HG02588 (cell line): ENCODE measurements at regions not wholly inside any gene's neighbourhood (a gene's known extent, or its start where the extent isn't known, plus 50 kb on each side); places are given as distances from the start of the nearest gene placed in this dataset.

Experiments used
- ATAC-seq: cut with Tn5 transposase; IDR thresholded peaks from one replicate; pipeline ENCODE4 v1.9.1; 2021; ENCODE audit warnings: mild to moderate bottlenecking, moderate library complexity; ENCODE audit not compliant: unreplicated experiment

DNA sequence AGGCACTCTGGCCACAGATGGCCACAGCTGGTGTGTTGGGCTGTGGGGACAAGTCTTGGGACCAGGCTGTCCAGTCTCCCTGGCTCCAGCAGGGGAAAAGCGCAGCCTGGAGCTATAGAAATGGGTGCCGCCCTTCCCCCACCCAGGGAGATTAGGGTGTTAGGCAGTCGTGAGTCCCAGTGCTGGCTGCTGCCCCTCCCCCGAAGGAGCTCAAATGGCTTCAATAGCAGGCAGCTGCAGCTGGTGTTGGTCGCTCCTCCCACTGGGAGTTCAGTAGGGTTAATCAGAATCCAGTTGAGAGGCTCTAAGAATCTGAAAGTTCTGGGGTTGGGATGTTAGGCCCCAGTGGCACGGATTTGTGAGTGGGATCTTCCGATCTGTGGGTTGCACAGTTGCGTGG is 595.6 kb upstream of the PKN2 start:
- ATAC-seq = no peak

DNA sequence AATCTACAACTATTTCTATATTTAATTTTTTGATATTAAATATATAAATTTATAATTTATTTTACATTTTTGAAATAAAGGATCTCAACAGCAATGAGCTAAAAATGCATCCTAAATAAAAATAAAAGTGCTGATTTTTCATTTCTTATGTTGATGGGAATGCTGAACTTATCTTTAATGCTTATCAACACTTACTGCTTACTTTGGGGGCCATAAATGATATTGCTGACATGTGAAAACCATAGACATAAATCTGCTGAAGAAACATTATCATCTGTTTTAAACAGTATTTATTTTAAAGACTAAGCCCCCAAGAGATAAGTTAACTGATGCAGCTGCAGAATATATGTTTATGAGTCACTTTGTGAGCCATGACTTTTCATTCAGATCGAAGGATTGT is 594.1 kb upstream of the PKN2 start:
- ATAC-seq = no peak

DNA sequence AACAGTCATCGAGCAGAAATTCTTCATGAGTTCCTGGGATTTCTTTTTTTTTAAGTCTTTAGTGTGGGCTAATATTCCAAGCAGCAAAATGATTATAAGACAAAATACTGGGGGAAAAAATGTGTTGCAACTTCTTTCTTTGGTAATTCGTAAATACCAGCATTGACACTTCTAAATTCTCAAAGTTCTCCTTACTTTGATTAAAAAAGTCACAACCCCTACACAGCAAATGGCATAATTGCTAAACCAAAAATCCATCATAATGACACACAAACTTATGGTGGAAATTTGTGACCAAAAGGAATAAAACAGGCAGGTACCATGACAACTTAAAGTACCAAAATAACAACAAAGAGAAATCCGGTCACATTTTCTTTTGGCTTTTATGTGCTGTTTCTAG is 585.2 kb upstream of the PKN2 start:
- ATAC-seq = no peak

DNA sequence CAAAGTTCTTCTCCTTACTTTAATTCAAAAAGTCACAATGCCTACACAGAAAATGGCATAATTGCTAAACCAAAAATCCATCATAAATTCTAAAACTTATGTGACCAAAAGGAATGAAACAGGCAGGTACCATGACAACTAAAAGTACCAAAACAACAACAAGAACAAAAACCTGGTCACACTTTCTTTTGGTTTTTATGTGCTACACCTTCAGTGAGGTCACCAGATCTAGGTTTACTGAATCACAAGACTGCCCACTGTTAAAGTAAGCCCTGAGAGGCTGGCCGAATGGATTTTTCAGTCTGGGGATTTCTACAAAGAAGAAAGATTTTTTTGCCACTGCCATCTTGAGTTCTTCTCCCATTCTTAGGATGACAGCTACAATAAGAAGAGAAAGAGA is 583.0 kb upstream of the PKN2 start:
- ATAC-seq = no peak

DNA sequence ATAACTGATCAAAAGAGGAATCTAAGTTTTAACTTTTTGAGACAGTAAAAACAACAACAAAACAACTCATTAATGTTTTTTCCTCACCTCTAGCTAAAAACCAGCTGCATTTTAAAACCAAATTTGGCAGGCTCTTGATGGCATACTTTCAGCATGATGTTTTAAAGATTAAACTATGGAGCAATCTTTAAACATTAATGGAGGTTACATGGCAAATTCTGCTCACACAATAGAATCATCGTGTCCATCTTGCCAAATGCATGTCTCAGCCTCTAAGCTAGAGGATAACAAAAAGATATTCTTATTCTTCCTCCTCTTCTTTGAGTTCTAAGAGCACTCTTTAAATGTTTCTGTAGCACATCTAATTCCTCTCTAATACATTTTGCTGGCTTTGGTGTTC is 579.8 kb upstream of the PKN2 start:
- no peak for ATAC-seq

DNA sequence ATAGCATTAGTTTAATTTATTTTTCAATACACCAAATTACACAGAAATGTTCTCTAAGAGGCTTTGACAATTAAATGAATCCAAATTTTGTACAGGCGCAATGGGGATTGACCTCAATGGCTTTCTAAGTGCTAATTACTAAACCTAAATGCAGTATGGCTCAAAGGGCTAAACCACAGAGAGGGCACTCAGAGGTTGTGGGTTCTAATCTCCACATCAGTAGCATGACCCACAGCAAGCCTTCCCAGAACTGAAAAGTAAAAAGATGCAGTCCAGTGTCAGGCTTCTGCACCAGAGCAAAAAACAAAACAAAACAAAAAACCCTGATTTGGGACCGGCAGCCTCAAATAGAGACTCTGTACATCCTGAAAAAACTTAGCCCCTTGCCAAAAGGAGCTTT is 579.2 kb upstream of the PKN2 start:
- ATAC-seq = no peak

DNA sequence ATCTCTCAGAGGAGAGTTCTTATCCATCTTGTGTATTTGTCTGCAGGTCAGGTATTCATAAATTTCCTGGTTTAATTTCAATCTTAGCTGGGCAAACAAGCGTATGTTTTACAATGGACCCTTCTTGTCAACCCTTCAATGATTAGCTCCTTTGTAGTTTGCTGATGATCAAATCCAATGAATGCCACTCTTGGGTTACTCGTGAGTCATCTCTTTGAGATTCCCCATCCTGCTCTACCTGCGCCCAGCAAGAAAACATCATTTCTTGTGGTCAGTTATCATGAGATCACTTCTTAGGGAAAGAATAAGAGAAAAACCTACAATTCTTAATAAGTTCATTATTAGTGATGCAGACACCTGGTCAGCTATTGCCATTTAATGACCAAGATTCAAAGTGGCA is 572.3 kb upstream of the PKN2 start:
- no peak for ATAC-seq

DNA sequence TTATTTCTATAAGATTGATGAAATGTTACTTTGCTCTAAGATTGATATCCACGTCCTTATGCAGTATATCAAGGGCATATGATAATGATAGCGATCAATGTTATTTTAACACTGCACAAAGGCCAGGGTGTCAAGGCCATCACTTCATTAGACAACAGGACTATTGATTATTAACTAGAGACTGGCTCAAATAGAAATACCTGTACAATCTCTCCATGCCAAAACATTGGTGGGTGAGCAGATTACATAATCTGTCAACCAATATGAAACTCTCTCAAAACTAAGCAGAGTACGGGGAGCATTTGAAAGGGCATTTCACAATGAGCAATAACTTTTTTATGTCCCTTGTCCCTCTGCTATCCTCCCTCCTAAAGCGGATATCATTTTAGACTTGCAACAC is 566.5 kb upstream of the PKN2 start:
- no peak for ATAC-seq

DNA sequence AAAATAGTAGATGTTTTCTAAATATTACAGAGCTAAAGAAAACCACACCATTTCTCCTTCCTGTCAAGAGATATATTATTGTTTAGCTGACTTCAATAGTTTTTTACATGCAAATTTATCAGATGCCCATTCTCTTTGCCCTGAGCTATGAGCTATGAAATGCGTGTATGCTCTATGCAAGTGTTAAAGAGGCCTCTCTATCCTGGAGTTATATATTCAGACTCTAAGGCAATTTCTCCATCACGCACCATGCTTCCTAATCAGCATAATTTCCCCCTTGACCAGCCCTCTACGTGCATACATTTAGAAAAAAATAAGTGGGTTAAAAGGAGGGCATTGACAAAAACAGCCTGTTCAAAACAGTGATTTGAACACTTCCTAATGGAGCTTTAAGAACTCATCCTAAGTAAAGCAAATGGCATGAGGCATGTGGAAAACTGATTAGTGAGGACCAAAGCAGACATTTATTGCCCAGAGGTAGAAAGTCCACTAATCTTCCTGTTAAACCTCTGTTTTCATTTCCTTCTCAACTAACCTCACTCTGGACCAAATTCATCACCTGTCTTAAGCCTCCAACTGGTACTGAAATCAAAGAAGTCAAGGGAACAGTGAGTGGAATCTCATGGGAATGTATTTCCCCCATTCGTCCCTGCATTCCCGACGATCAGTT is 565.8 kb upstream of the PKN2 start:
- ATAC-seq = no peak

DNA sequence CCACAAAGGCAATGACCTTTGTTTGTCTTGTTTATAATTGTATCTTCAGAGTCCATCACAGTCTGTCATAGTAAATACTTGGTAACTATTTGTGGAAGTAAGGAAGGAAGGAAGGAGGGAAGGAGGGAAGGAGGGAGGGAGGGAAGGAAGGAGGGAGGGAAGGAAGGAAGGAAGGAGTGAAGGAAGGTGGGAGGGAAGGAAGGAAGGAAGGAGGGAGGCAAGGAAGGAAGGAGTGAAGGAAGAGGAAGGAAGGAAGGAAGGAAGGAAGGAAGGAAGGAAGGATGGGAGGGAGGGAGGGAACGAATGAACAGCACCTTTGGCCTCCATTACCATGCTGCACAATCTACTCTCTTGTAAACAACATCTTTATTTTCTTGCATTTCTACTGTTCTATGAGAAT is 559.5 kb upstream of the PKN2 start:
- no peak for ATAC-seq

DNA sequence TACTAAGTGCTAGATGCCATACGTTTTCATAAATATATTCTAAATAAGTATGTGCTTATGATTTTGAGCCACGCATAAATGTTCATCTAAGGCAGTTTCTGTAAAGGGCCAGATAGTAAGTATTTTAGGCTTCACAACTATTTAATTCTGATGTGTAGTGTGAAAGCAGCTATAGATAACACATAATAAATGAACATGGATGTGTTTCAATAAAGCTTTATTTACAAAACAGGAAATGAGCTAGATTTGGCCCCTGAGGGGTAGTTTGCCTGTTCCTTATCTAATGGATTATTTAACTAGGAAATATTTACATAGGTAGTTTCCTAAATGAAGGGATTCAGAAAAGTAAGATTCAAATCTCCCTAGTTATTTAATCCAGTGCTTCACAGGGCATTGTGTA is 557.6 kb upstream of the PKN2 start:
- no peak for ATAC-seq

DNA sequence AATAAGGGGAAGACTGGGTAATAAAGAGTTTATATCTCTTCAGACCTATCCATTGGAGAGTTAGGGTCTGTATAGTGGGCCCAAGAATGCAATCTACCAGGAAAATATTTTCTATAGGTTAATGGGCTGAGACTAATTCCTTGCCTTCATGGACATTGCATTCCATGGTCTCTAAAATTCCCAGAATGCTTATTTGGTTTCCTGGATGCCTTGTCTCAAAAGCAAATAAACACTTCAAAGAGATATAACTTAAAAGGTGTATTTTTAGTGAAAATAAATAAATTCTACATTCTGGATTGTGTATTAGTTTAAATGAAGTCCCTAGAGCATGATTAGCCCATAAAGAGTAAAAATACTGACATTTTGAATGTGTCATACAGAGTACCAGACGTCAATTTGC is 550.1 kb upstream of the PKN2 start:
- ATAC-seq = no peak

DNA sequence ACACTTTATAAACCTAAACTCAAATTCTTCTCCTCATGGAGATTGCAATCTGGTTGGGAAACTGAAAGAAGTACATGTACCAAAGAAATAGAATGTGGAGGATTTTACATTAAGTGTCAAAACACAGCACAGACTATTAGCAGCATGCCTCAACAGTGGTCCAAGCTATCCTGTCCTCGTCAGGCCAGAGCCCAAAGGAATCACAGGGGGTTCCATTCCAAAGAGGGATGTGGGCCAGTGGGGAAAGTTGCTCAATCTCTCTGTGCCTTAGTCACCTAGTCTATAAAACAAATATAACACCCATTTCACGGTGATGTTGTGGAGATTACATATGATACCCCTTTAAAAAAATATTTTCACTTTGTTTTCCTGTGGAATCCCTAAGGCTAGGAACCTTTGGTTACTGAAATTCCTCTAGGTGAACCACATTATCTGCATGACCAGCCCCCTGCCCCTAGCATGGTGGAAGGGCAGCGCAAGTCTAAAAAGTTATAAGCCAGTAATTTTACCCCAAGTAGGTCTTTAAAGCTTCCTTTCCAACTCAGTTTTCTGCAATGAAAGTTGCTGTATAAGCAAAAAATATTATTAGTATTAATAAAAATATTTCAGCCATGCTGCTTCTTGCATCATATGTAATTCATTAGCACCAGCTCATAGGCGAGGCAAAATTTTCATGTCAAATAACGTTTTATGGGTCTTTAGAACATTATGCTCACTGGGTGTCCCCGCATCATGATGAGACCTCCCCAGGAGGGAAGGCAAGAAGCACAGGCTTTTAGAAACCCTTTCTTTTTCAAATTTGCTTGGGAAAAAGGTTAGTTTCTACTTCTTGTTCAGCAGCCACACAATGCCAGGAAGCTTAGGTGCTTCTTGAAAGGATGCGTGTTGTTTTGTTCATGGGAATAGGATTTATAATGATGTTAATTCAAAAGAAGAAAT is 548.8 kb upstream of the PKN2 start:
- no peak for ATAC-seq

DNA sequence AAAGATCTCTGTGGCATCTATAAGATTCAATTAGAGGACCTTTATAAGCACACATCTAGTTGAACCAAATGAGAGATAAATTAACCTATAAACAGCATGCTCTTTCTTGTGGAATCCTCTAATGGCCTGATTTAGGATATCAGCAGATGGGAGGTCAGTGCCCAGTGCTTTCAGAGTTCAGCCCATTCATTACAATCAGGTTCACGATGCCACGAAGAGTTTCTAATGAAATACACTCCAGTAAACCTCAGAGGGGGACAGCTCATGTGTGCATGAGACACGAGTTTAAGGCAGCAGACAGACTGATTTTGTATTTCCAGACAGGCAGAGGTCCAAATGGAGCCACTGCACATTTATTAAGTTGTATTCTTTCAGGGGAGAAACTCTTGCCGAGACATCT is 544.4 kb upstream of the PKN2 start:
- ATAC-seq = no peak

DNA sequence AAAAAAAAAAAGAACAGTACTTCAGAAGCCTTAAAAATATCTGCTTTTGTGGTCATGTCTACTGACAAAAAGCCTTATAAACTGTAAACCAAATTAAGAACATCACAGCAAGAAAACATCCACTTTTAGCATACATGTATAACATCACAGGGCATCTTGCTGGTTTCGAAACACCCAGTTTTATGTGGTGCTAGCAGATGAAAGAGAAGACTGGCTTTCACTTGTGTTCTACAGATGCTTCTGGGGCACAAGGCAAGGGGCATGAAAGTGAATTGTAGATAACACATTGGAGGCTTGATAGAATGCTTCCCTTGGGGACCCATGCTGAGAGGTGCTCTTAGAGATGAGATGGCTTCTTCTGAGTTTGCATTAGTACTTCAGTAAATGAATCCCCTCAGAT is 543.7 kb upstream of the PKN2 start:
- no peak for ATAC-seq

DNA sequence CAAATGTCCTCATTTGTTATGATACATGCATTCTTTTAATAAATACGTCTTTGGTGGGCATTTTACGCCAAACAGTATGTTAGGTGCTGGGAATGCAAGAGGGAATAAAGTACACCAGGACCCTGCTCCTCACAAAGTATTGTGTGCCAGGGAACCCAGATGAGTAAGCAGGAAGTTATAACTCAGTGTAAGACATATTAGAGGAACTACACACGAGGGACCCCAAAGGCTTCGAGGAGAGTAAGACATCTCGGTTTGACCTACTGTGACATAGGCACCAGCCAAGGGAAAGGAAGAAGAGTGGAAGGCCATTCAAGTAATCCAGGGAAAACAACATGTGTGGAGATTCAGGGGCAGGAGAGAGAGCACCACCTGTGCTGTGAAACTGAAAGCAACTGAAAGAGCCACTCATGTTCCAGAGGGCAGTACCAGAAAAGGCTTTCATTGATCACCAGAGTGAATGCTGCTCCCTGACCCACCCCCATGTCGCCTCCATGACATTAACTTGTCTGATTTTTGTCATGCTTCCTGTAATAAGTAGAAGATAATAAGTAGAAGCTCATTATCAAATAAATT is 542.5 kb upstream of the PKN2 start:
- ATAC-seq = peak; percentile 63

DNA sequence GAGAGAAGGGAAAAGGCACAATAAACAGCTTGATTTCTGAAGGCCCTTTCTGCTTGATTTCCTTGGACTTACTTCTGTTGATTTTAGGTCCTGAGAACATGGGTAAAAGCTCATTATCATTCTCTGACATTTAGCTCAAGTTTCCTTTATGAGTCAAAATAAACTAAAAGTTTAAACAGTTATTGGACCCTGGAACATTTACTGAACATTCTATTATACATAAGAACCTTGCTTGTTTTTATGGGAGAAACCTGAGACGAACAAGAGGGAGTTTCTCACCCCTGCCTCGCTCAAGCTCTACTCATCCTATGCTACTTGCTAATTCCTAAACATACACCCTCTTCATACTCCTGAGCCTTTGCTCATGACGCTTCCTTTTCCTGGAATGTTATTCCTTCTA is 538.3 kb upstream of the PKN2 start:
- ATAC-seq = no peak

DNA sequence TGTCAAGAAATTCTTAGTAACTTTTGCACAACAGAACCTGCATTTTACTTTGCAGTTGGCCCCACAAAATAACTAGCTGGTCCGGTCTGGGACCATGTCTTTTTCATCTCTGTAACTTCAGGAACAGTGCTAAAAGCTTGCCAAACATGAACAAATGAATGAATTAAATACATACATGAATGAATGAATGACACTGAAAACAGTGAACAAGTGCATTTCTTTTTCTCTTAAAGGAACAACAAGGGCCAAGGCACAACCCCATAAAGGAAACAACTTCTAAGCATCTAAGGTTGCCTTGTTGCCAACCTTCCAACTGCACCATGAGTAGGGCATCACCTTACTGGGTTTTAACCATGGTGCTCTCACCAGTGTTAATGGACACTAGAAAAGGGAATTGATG is 534.4 kb upstream of the PKN2 start:
- no peak for ATAC-seq

DNA sequence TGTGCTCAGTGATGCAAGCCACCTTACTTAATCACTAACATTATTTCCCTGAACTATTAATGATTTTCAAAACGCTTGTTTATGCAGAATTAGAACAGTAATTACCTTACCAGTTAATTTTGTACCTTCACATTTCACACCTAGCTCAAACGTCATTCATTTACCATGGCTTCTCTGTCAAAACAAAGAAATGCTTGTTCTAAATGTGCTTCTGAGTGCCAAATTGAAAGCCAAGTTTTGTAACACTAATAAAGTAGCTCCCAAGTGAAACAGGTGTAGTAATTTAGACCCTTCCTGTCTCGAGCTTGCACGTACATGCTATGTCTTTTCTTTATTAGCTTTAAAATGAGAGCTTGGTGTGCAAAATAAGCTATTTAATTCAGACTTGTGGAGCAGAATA is 533.7 kb upstream of the PKN2 start:
- ATAC-seq = no peak

DNA sequence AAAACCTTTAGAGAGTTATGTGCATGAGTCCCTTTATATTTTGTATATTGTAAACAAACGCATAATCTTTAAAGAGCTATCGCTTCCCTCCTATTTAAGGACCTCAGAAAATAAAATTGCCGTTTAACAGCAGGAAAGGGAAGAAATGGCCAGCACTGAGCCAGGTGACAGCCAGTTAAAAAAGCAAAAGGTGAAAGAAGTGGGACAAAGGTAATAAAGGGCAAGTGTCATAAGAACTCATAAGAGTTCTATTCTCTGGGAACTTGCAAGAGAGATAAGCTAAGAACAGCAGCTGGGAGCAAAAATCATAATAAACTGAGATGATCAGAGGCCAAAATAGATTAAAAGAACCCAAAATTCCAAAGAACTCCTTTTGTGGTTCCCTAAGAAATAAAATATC is 520.9 kb upstream of the PKN2 start:
- no peak for ATAC-seq

DNA sequence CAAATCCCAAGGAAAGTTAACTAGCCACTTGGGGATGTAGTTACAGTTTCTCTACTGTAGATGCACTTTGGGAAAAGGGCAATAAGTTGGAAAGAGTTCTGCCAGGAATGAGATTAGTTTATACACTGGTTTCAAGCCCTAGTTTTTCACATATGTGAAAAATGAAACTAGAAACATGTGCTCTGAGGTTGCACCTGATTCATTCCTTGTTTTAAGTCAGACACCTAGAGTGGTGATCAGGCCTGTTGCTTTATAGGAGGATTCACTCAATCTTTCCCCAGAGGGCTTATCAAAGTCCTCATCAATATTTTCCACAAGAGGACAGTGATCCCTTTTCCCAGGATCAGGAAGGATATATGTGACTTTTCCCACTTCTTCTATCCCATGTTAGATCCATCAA is 515.9 kb upstream of the PKN2 start:
- ATAC-seq = no peak

DNA sequence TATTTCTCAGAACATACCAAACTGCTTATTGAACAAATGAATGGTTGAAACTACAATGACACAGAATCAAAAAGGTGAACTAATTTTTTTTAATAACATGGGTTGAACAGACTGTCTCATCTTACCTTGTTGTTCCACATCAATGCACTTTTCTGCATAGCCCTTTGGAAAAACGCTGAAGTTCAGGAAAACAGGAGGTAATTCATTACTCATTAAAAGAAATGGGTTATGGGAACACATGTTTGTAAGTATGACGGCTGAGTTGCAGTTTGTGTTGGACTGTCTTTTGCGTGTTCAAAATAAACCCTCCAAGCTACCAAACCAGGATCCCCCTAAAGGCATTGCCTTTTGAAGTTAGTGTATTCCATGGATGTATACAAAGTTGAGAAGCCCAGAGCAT is 514.9 kb upstream of the PKN2 start:
- no peak for ATAC-seq
